GM23338 (cell line): ENCODE measurements at regions not wholly inside any gene's neighbourhood (a gene's known extent, or its start where the extent isn't known, plus 50 kb on each side); places are given as distances from the start of the nearest gene placed in this dataset.

ENCODE experiments used
- ATAC-seq: fragments of 200-7000 bp; cut with Tn5 transposase; 3 replicates; pipeline ENCODE4 v1.9.1; 2020
- DNase-seq: peaks from one replicate; pipeline ENCODE4 v3.0.0-alpha.2; 2015; ENCODE audit warnings: low spot score
- H2AFZ ChIP-seq: fragments of 200-600 bp; sonication (generic); 2 replicates; pipeline ENCODE4 v1.8.0; 2016; ENCODE audit warnings: antibody characterized with exemption, mild to moderate bottlenecking, moderate library complexity
- H3F3A ChIP-seq: fragments of 200-600 bp; sonication (generic); replicated peaks from 2 replicates; pipeline ENCODE4 v1.8.0; 2017; ENCODE audit warnings: antibody characterized with exemption, mixed run types, low read depth
- H3K27ac ChIP-seq: fragments of 200-600 bp; sonication (generic); 2 replicates; pipeline ENCODE4 v1.6.1; 2016; ENCODE audit warnings: low read depth
- H3K27me3 ChIP-seq: fragments of 200-600 bp; sonication (generic); 2 replicates; pipeline ENCODE4 v1.8.0; 2016; ENCODE audit warnings: mild to moderate bottlenecking, mixed run types, moderate library complexity; ENCODE audit not compliant: insufficient read depth
- H3K36me3 ChIP-seq: fragments of 200-600 bp; sonication (generic); 2 replicates; pipeline ENCODE4 v1.8.0; 2016; ENCODE audit warnings: mild to moderate bottlenecking; ENCODE audit not compliant: insufficient read depth
- H3K4me1 ChIP-seq: fragments of 200-600 bp; sonication (generic); 2 replicates; pipeline ENCODE4 v1.8.0; 2016; ENCODE audit warnings: mild to moderate bottlenecking, moderate library complexity; ENCODE audit not compliant: insufficient read depth
- H3K4me2 ChIP-seq: fragments of 200-600 bp; sonication (generic); 2 replicates; pipeline ENCODE4 v1.7.1; 2017; ENCODE audit warnings: mixed run types
- H3K4me3 ChIP-seq: fragments of 200-600 bp; sonication (generic); 2 replicates; pipeline ENCODE4 v1.6.1; 2016; ENCODE audit warnings: mixed run types
- H3K79me2 ChIP-seq: fragments of 200-600 bp; sonication (generic); replicated peaks from 2 replicates; pipeline ENCODE4 v1.8.0; 2017; ENCODE audit warnings: mild to moderate bottlenecking; ENCODE audit not compliant: insufficient read depth
- H3K9me2 ChIP-seq: fragments of 200-600 bp; sonication (generic); 2 replicates; pipeline ENCODE4 v1.8.0; 2017; ENCODE audit not compliant: insufficient read depth
- H4K20me1 ChIP-seq: fragments of 200-600 bp; sonication (generic); replicated peaks from 2 replicates; pipeline ENCODE4 v1.8.0; 2017; ENCODE audit warnings: mild to moderate bottlenecking; ENCODE audit not compliant: insufficient read depth
- H3K27ac Mint-ChIP-seq: 2 replicates; pipeline ENCODE4 v1.8.0; 2020; ENCODE audit warnings: inconsistent platforms, mild to moderate bottlenecking, moderate library complexity, mixed read lengths
- H3K27me3 Mint-ChIP-seq: 3 replicates; pipeline ENCODE4 v1.8.0; 2022; ENCODE audit warnings: low read depth, mild to moderate bottlenecking, moderate library complexity, mixed read lengths, inconsistent platforms; ENCODE audit not compliant: insufficient read depth, poor library complexity
- H3K36me3 Mint-ChIP-seq: 3 replicates; pipeline ENCODE4 v1.8.0; 2021; ENCODE audit warnings: low read depth, mild to moderate bottlenecking, inconsistent platforms, moderate library complexity, mixed read lengths
- H3K4me1 Mint-ChIP-seq: 3 replicates; pipeline ENCODE4 v1.8.0; 2020; ENCODE audit warnings: mild to moderate bottlenecking, inconsistent platforms, mixed read lengths
- H3K4me3 Mint-ChIP-seq: 3 replicates; pipeline ENCODE4 v1.8.0; 2021; ENCODE audit warnings: moderate library complexity, mild to moderate bottlenecking, inconsistent platforms, mixed read lengths
- H3K9me3 Mint-ChIP-seq: 3 replicates; pipeline ENCODE4 v1.8.0; 2020; ENCODE audit warnings: moderate library complexity, mild to moderate bottlenecking, inconsistent platforms, mixed read lengths
- EZH2 ChIP-seq: fragments of 200-600 bp; sonication (generic); IDR thresholded peaks from one replicate; pipeline ENCODE4 v1.8.0; 2017; ENCODE audit warnings: antibody characterized with exemption, mild to moderate bottlenecking, low read depth; ENCODE audit not compliant: unreplicated experiment
- EZH2phosphoT487 ChIP-seq: fragments of 200-600 bp; sonication (generic); IDR thresholded peaks from one replicate; pipeline ENCODE4 v1.8.1; 2018; ENCODE audit warnings: antibody characterized with exemption; ENCODE audit not compliant: unreplicated experiment
- JUNB ChIP-seq: IDR thresholded peaks from one replicate; pipeline ENCODE4 v1.6.1; 2016; ENCODE audit warnings: antibody characterized with exemption; ENCODE audit not compliant: unreplicated experiment
- REST ChIP-seq: IDR thresholded peaks from one replicate; pipeline ENCODE4 v1.6.1; 2018; ENCODE audit warnings: antibody characterized with exemption; ENCODE audit not compliant: unreplicated experiment
- ZNF114 ChIP-seq: fragments of 250-450 bp; sonication (Bioruptor Pico); IDR thresholded peaks from 2 replicates; pipeline ENCODE4 v1.5.0; 2020; ENCODE audit warnings: mild to moderate bottlenecking, moderate library complexity
- TF ChIP-seq, protein P1 (sequence below): fragments of 250-450 bp; sonication (Bioruptor Pico); IDR thresholded peaks from 2 replicates; pipeline ENCODE4 v1.5.0; 2020; ENCODE audit warnings: mild to moderate bottlenecking, moderate library complexity
- TF ChIP-seq, protein P2 (sequence below), 2 experiments: fragments of 200-600 bp in 1 of 2; sonication (generic) in 1 of 2; conservative IDR thresholded peaks; 2 replicates each; pipeline versions ENCODE4 v1.5.1 to v1.6.1; 2016 to 2017; ENCODE audit warnings: antibody characterized with exemption in 2 of 2, low read depth in 2 of 2, mild to moderate bottlenecking in 2 of 2, moderate library complexity in 1 of 2

- TF ChIP-seq, protein P1, sequence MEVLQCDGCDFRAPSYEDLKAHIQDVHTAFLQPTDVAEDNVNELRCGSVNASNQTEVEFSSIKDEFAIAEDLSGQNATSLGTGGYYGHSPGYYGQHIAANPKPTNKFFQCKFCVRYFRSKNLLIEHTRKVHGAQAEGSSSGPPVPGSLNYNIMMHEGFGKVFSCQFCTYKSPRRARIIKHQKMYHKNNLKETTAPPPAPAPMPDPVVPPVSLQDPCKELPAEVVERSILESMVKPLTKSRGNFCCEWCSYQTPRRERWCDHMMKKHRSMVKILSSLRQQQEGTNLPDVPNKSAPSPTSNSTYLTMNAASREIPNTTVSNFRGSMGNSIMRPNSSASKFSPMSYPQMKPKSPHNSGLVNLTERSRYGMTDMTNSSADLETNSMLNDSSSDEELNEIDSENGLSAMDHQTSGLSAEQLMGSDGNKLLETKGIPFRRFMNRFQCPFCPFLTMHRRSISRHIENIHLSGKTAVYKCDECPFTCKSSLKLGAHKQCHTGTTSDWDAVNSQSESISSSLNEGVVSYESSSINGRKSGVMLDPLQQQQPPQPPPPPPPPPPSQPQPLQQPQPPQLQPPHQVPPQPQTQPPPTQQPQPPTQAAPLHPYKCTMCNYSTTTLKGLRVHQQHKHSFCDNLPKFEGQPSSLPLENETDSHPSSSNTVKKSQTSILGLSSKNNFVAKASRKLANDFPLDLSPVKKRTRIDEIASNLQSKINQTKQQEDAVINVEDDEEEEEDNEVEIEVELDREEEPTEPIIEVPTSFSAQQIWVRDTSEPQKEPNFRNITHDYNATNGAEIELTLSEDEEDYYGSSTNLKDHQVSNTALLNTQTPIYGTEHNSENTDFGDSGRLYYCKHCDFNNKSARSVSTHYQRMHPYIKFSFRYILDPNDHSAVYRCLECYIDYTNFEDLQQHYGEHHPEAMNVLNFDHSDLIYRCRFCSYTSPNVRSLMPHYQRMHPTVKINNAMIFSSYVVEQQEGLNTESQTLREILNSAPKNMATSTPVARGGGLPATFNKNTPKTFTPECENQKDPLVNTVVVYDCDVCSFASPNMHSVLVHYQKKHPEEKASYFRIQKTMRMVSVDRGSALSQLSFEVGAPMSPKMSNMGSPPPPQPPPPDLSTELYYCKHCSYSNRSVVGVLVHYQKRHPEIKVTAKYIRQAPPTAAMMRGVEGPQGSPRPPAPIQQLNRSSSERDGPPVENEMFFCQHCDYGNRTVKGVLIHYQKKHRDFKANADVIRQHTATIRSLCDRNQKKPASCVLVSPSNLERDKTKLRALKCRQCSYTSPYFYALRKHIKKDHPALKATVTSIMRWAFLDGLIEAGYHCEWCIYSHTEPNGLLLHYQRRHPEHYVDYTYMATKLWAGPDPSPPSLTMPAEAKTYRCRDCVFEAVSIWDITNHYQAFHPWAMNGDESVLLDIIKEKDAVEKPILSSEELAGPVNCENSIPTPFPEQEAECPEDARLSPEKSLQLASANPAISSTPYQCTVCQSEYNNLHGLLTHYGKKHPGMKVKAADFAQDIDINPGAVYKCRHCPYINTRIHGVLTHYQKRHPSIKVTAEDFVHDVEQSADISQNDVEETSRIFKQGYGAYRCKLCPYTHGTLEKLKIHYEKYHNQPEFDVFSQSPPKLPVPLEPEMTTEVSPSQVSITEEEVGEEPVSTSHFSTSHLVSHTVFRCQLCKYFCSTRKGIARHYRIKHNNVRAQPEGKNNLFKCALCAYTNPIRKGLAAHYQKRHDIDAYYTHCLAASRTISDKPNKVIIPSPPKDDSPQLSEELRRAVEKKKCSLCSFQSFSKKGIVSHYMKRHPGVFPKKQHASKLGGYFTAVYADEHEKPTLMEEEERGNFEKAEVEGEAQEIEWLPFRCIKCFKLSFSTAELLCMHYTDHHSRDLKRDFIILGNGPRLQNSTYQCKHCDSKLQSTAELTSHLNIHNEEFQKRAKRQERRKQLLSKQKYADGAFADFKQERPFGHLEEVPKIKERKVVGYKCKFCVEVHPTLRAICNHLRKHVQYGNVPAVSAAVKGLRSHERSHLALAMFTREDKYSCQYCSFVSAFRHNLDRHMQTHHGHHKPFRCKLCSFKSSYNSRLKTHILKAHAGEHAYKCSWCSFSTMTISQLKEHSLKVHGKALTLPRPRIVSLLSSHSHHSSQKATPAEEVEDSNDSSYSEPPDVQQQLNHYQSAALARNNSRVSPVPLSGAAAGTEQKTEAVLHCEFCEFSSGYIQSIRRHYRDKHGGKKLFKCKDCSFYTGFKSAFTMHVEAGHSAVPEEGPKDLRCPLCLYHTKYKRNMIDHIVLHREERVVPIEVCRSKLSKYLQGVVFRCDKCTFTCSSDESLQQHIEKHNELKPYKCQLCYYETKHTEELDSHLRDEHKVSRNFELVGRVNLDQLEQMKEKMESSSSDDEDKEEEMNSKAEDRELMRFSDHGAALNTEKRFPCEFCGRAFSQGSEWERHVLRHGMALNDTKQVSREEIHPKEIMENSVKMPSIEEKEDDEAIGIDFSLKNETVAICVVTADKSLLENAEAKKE (CRISPR knock-in tag) = peak; percentile 79; the same call in 1 of the 2 replicates
Measured at GRCh38 chr18:44041553-44041952, 639.1 kb upstream of the SETBP1 start (continued).

DNA sequence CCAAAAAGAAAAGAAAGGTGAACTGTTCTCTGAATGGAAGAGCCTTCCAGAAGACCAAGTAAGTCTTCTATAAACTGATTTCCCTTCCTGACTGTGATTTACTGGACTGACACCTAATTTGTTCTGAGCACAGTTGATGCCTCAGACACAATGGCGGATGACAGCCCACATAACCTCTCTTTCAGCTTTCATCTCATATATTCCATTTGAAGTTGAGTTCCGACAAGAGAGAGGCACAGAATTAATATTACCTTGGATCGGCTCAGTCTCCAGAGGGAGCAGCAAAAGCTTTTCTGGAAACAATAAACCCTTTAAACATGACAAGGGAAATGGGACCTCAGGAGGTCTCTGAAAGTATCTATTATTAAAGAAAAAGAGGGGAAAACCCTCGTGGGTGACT, 638.7 kb upstream of the SETBP1 start:
- H3F3A ChIP-seq = no peaks in the 10 kb centered on the region
- Mint-ChIP-seq H3K9me3 (no peaks in the 10 kb centered on the region), H3K27me3 (no peaks in the 10 kb centered on the region), H3K4me1 (peaks cover 12% of the 10 kb centered on the region), H3K4me3 (no peak overlapping the region), H3K27ac (no peak overlapping the region), H3K36me3 (no peaks in the 10 kb centered on the region)
- peak overlapping the region; percentile 59 for H3K4me2 ChIP-seq
- H3K79me2 ChIP-seq = no peaks in the 10 kb centered on the region
- H3K27me3 ChIP-seq = no peaks in the 10 kb centered on the region
- no peaks in the 10 kb centered on the region for H3K9me2 ChIP-seq
- peak overlapping the region; percentile 18; the same call in 1 of the 2 replicates for H3K27ac ChIP-seq
- H2AFZ ChIP-seq = peak overlapping the region; percentile 19; the same call in 1 of the 2 replicates
- H3K4me1 ChIP-seq = peaks cover 22% of the 10 kb centered on the region
- no peak for DNase-seq
- no peak overlapping the region; the same call in 1 of the 2 replicates for H3K4me3 ChIP-seq
- ATAC-seq = peak; percentile 23; the same call in 2 of the 3 replicates
- no peaks in the 10 kb centered on the region for H3K36me3 ChIP-seq
- H4K20me1 ChIP-seq = no peaks in the 10 kb centered on the region
- TF ChIP-seq ZNF114 (CRISPR knock-in tag) = no peak
- TF ChIP-seq, protein P2, sequence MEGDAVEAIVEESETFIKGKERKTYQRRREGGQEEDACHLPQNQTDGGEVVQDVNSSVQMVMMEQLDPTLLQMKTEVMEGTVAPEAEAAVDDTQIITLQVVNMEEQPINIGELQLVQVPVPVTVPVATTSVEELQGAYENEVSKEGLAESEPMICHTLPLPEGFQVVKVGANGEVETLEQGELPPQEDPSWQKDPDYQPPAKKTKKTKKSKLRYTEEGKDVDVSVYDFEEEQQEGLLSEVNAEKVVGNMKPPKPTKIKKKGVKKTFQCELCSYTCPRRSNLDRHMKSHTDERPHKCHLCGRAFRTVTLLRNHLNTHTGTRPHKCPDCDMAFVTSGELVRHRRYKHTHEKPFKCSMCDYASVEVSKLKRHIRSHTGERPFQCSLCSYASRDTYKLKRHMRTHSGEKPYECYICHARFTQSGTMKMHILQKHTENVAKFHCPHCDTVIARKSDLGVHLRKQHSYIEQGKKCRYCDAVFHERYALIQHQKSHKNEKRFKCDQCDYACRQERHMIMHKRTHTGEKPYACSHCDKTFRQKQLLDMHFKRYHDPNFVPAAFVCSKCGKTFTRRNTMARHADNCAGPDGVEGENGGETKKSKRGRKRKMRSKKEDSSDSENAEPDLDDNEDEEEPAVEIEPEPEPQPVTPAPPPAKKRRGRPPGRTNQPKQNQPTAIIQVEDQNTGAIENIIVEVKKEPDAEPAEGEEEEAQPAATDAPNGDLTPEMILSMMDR (conservative IDR thresholded peaks at IDR 0.05; ENCODE audit: low read depth in 2 of 2) = no peak
- TF ChIP-seq EZH2 = no peak
- TF ChIP-seq REST = no peak
- no peak for TF ChIP-seq JUNB
- TF ChIP-seq EZH2phosphoT487 = no peak
